HepG2 (cell line): ENCODE measurements at regions not wholly inside any gene's neighbourhood (a gene's known extent, or its start where the extent isn't known, plus 50 kb on each side); places are given as distances from the start of the nearest gene placed in this dataset.

Source experiments
- DNMT1 ChIP-seq: sonication (generic); formaldehyde crosslinking; IDR thresholded peaks from 2 replicates; pipeline ENCODE4 v1.5.1; 2020; ENCODE audit warnings: mild to moderate bottlenecking, missing genetic modification reagents
- DNMT3B ChIP-seq: conservative IDR thresholded peaks from 2 replicates; pipeline ENCODE4 v1.6.1; 2016; ENCODE audit warnings: missing biosample characterization, control low read depth
- ETS1 ChIP-seq: sonication (generic); formaldehyde crosslinking; IDR thresholded peaks from 2 replicates; pipeline ENCODE4 v1.4.0; 2020; ENCODE audit warnings: missing genetic modification reagents
- FOXP4 ChIP-seq: sonication (generic); formaldehyde crosslinking; IDR thresholded peaks from 2 replicates; pipeline ENCODE4 v1.4.0; 2020; ENCODE audit warnings: missing genetic modification reagents
- GPN1 ChIP-seq: sonication (generic); formaldehyde crosslinking; IDR thresholded peaks from 2 replicates; pipeline ENCODE4 v1.5.1; 2020; ENCODE audit warnings: missing genetic modification reagents, borderline replicate concordance
- HNF4A ChIP-seq: sonication (generic); formaldehyde crosslinking; IDR thresholded peaks from 2 replicates; pipeline ENCODE4 v1.4.0; 2020; ENCODE audit warnings: missing genetic modification reagents
- NFE2 ChIP-seq: sonication (generic); formaldehyde crosslinking; IDR thresholded peaks from 2 replicates; pipeline ENCODE4 v1.4.0; 2020; ENCODE audit warnings: missing genetic modification reagents
- PHB2 ChIP-seq: fragments of 450-650 bp; IDR thresholded peaks from 2 replicates; pipeline ENCODE4 v1.6.1; 2018; ENCODE audit not compliant: partially characterized antibody
- PITX1 ChIP-seq: sonication (generic); formaldehyde crosslinking; IDR thresholded peaks from 2 replicates; pipeline ENCODE4 v1.5.1; 2020; ENCODE audit warnings: mild to moderate bottlenecking, missing genetic modification reagents
- POGZ ChIP-seq: sonication (generic); formaldehyde crosslinking; IDR thresholded peaks from 2 replicates; pipeline ENCODE4 v1.4.0; 2020; ENCODE audit warnings: mild to moderate bottlenecking, missing genetic modification reagents
- RAD21 ChIP-seq: fragments of 450-650 bp; formaldehyde crosslinking; IDR thresholded peaks from 2 replicates; pipeline ENCODE4 v1.5.0; 2020; ENCODE audit warnings: mild to moderate bottlenecking
- RBM39 ChIP-seq: fragments of 200-400 bp; formaldehyde crosslinking; IDR thresholded peaks from one replicate; pipeline ENCODE4 v1.6.1; 2018; ENCODE audit warnings: antibody characterized with exemption, mild to moderate bottlenecking, low read depth, low read length; ENCODE audit not compliant: poor library complexity, severe bottlenecking
- RELA ChIP-seq: sonication (generic); formaldehyde crosslinking; IDR thresholded peaks from 2 replicates; pipeline ENCODE4 v1.4.0; 2020; ENCODE audit warnings: missing genetic modification reagents
- SMAD3 ChIP-seq: sonication (generic); formaldehyde crosslinking; IDR thresholded peaks from 2 replicates; pipeline ENCODE4 v1.4.0; 2020; ENCODE audit warnings: missing genetic modification reagents
- SNAPC2 ChIP-seq: sonication (generic); formaldehyde crosslinking; IDR thresholded peaks from 2 replicates; pipeline ENCODE4 v1.8.1; 2022; ENCODE audit warnings: mild to moderate bottlenecking, missing genetic modification reagents
- SRSF9 ChIP-seq: fragments of 200-400 bp; formaldehyde crosslinking; IDR thresholded peaks from 2 replicates; pipeline ENCODE4 v1.6.1; 2018; ENCODE audit warnings: borderline replicate concordance, mild to moderate bottlenecking, low read depth, low read length; ENCODE audit not compliant: insufficient read depth, poor library complexity, severe bottlenecking
- TP53 ChIP-seq: sonication (generic); formaldehyde crosslinking; conservative IDR thresholded peaks from 2 replicates; pipeline ENCODE4 v1.4.0; 2020; ENCODE audit warnings: missing genetic modification reagents
- U2AF1 ChIP-seq: fragments of 200-400 bp; formaldehyde crosslinking; optimal IDR thresholded peaks from 2 replicates; pipeline ENCODE3; 2017; ENCODE audit warnings: mild to moderate bottlenecking, low read depth, low read length
- ZFP36L1 ChIP-seq: sonication (generic); formaldehyde crosslinking; IDR thresholded peaks from 2 replicates; pipeline ENCODE4 v1.8.0; 2022; ENCODE audit warnings: mild to moderate bottlenecking, missing genetic modification reagents, moderate library complexity
- ZKSCAN1 ChIP-seq: fragments of 150-350 bp; IDR thresholded peaks from 2 replicates; pipeline ENCODE4 v1.6.1; 2014; ENCODE audit warnings: low read length
- ZMYM2 ChIP-seq: sonication (generic); formaldehyde crosslinking; IDR thresholded peaks from 2 replicates; pipeline ENCODE4 v1.8.0; 2022; ENCODE audit warnings: mild to moderate bottlenecking, missing genetic modification reagents
- ZNF225 ChIP-seq: sonication (generic); formaldehyde crosslinking; IDR thresholded peaks from 2 replicates; pipeline ENCODE4 v1.4.0; 2020; ENCODE audit warnings: mild to moderate bottlenecking, missing genetic modification reagents
- ZNF24 ChIP-seq: fragments of 450-650 bp; IDR thresholded peaks from 2 replicates; pipeline ENCODE4 v1.6.1; 2017; ENCODE audit warnings: antibody characterized with exemption, mild to moderate bottlenecking
- ZNF33A ChIP-seq: sonication (generic); formaldehyde crosslinking; IDR thresholded peaks from 2 replicates; pipeline ENCODE4 v1.5.1; 2020; ENCODE audit warnings: missing genetic modification reagents, mild to moderate bottlenecking, moderate library complexity, borderline replicate concordance
- ZNF550 ChIP-seq: sonication (generic); formaldehyde crosslinking; IDR thresholded peaks from 2 replicates; pipeline ENCODE4 v1.4.0; 2020; ENCODE audit warnings: mild to moderate bottlenecking, missing genetic modification reagents, borderline replicate concordance
- ZNF746 ChIP-seq: sonication (generic); formaldehyde crosslinking; IDR thresholded peaks from 2 replicates; pipeline ENCODE4 v1.8.0; 2022; ENCODE audit warnings: mild to moderate bottlenecking, missing genetic modification reagents
- TF ChIP-seq, protein P1 (sequence below): fragments of 450-650 bp; IDR thresholded peaks from 2 replicates; pipeline ENCODE4 v1.6.1; 2017

DNA sequence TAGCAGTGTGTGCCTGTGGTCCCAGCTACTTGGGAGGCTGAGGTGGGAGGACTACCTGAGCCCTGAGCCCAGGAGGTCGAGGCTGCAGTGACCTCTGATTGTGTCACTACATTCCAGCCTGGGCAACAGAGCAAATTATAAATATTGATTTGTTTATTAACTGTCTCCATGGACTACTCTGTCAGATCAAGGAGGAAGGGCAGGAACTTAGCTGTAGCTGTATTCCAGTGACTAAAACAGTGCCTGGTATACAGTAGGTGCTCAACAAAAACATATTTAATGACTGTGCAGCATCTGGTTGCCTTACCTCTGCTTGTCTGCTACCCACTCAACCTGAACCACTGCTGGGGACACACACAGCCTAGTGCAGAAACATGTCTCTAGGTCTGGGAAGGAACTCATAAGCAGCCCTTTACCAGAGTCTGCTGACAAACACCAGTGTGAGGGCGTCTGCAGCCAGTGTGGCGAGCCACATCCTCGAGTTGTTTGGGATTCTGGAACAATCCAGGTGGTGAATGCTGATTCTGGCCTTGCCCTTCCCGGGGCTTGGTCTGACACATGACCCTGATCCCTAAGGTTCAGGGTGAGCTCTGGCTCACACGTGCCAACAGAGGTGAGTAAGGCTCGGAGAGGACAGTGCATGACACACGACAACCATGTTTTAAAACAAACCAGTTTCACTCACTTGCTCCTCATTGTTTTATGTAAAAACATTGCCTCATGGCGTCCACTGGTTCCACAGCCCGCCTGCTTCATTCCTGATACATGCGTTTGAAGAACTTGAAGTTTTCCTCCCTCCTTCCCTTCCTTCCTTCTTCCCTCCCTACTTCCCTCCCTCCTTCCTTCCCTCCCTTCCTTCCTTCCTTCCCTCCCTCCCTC is 117.9 kb upstream of the ZNF217 start (continued):
- TF ChIP-seq ETS1 (CRISPR knock-in tag) (no peak), DNMT1 (no peak), NFE2 (CRISPR knock-in tag) (no peak), U2AF1 (no peak), SMAD3 (peak; percentile 83; the same call in 1 of the 2 replicates), DNMT3B (CRISPR knock-in tag) (no peak), RAD21 (CRISPR knock-in tag) (no peak), PHB2 (no peak), FOXP4 (CRISPR knock-in tag) (peak; percentile 85), SRSF9 (no peak), PITX1 (peak; percentile 49), SNAPC2 (CRISPR knock-in tag) (no peak), GPN1 (CRISPR knock-in tag) (no peak), ZNF33A (CRISPR knock-in tag) (no peak), RELA (no peak), ZKSCAN1 (0 out of 2 replicates have a peak, but pooled peaks have one; percentile 13), RBM39 (peak; percentile 31), ZMYM2 (peak; percentile 73), HNF4A (CRISPR knock-in tag) (peak; percentile 81), ZNF746 (CRISPR knock-in tag) (no peak; the same call in none of the 2 replicates), ZNF225 (CRISPR knock-in tag) (no peak), ZNF550 (CRISPR knock-in tag) (no peak), ZNF24 (peak; percentile 62; the same call in 1 of the 2 replicates), ZFP36L1 (CRISPR knock-in tag) (0 out of 2 replicates have a peak, but pooled peaks have one; percentile 74), TP53 (peak; percentile 82; the same call in 1 of the 2 replicates), POGZ (CRISPR knock-in tag) (peak; percentile 77)
- TF ChIP-seq, protein P1, sequence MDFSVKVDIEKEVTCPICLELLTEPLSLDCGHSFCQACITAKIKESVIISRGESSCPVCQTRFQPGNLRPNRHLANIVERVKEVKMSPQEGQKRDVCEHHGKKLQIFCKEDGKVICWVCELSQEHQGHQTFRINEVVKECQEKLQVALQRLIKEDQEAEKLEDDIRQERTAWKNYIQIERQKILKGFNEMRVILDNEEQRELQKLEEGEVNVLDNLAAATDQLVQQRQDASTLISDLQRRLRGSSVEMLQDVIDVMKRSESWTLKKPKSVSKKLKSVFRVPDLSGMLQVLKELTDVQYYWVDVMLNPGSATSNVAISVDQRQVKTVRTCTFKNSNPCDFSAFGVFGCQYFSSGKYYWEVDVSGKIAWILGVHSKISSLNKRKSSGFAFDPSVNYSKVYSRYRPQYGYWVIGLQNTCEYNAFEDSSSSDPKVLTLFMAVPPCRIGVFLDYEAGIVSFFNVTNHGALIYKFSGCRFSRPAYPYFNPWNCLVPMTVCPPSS, result no peak
